HG03045 (cell line): ENCODE measurements at regions not wholly inside any gene's neighbourhood (a gene's known extent, or its start where the extent isn't known, plus 50 kb on each side); places are given as distances from the start of the nearest gene placed in this dataset.

ENCODE experiments used
- ATAC-seq: cut with Tn5 transposase; IDR thresholded peaks from one replicate; pipeline ENCODE4 v1.9.1; 2021; ENCODE audit warnings: mild to moderate bottlenecking, moderate library complexity; ENCODE audit not compliant: unreplicated experiment

DNA sequence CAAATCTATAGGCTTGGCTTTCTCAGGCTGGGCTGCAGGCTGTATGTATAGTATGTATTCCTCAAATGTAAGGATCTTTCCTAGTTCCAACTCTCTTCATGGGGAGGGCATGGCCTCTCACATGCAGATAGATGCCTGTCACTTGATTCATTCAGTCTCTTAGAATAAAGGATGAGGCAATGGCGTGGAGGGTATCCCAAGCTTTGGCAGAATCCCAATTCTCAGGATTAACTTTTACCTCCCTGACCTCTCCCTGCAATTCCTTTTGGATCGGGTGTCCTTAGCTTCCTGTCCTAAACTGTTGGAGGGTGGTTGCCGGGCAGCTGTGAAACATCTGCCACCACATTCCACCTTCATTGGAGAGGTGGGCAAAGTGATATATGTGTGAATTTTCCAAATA is 80.3 kb downstream of the INSIG2 start:
- no peak for ATAC-seq

DNA sequence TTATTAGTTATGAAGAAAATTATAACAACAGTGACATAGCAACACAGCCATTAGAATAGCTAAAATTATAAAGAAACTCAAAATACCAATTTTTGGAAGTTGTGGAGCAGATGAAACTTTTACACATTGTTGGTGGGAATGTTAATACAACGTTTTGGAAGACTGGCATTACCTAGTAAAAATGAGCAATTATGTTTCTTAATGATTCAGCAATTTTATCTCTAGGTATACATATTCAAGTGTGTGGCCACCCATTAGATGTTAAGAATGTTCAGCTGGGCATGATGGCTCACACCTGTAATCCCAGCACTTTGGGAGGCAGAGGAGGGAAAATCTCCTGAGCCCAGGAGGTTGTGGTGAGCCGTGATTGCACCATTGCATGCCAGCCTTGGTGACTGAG is 78.8 kb downstream of the INSIG2 start:
- ATAC-seq, result no peak

DNA sequence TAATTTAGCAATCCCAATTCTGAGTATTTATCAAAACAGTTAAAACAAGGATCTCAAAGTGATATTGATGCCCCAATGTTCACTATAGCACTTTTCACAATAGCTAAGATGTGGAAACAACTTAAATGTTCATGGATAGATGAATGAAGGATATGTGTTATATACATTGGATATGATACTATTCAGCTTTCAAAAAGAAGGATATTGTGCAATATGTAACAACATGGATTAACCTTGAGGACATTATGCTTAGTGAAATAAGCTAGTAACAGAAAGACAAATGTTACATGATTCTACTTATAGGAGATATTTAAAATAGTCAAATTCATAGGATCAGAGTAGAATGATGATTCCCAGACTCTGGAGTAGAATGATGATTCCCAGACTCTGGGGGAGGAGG is 78.0 kb downstream of the INSIG2 start:
- ATAC-seq, result no peak

DNA sequence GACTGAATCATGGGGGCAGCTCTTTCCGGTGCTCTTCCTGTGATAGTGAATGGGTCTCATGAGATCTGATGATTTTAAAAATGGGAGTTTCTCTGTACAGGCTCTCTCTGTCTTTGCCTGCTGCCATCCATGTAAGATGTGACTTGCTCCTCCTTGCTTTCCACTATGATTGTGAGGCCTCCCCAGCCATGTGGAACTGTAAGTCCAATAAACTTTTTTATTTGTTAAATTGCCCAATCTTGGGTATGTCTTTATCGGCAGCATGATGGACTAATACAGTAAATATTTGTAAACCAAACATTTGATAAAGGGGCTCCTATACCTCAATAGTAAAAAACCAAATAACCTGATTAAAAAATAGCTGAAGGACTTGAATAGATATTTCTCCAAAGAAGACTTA is 77.3 kb downstream of the INSIG2 start:
- no peak for ATAC-seq
